ENCODE measurements at regions not wholly inside any gene's neighbourhood (a gene's known extent, or its start where the extent isn't known, plus 50 kb on each side); places are given as distances from the start of the nearest gene placed in this dataset.

DNA sequence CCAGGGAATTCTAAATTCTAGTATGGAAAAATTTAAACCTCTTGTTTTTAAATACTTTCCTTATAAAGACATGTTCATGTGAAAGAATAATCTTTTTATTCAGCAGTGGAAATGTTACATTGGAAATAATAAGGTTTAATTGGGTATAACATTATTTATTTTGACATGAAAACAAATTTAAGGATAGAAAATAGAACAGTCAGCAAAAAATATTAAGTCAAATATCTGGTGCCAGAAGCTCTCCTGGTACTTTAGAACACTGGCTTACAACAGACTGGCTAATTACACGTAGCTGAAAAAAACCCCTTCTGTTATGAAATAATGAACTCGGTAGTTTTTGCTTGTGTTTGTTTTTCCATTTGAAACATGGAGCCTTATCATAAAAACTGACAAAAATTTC is 447.9 kb downstream of the DSEL start:
- no peak overlapping the region for H2BK12ac ChIP-seq (ENCODE audit: low read depth, low read length)
- H3K14ac ChIP-seq (ENCODE audit: insufficient read length): no peak overlapping the region
- ChIA-PET POLR2A (ENCODE audit: partially characterized antibody) (no interaction called here), CTCF (ENCODE audit: partially characterized antibody) (no interaction called here)
- H3K27me3 ChIP-seq (replicated peaks in 1 of 4; ENCODE audit: control insufficient read depth in 3 of 4, extremely low read depth in 1 of 4, insufficient read depth in 3 of 4, low read length in 3 of 4): no peaks in the 10 kb centered on the region
- no peak overlapping the region for H2AK5ac ChIP-seq (ENCODE audit: low read depth, low read length)
- H3K4me3 ChIP-seq (ENCODE audit: extremely low read depth in 1 of 4, insufficient read depth in 2 of 4, low read depth in 3 of 4, low read length in 4 of 4): no peak overlapping the region
- H3K9ac ChIP-seq (replicated peaks in 1 of 4; ENCODE audit: extremely low read depth in 1 of 4, low read depth in 3 of 4, low read length in 3 of 4): no peak overlapping the region
- H2BK20ac ChIP-seq (ENCODE audit: low read length): no peak overlapping the region
- no peaks in the 10 kb centered on the region for H3K79me1 ChIP-seq (ENCODE audit: low read depth, low read length)
- no peak for FAIRE-seq
- no peak overlapping the region for H2AFZ ChIP-seq (ENCODE audit: low read length)
- no peaks in the 10 kb centered on the region for H3K4me1 ChIP-seq (replicated peaks in 1 of 4; ENCODE audit: control insufficient read depth in 3 of 4, insufficient read depth in 4 of 4, low read length in 3 of 4)
- 0 out of 4 replicates have a peak, but pooled peaks cover 0 to 2% of the 10 kb centered on the region in 2 experiments for H3K9me3 ChIP-seq (ENCODE audit: insufficient read depth in 2 of 2, low read depth in 1 of 2, low read length in 1 of 2)
- no peak overlapping the region for H2BK5ac ChIP-seq (ENCODE audit: low read depth, low read length)
- H2BK15ac ChIP-seq (ENCODE audit: low read length): no peak overlapping the region
- no peak overlapping the region for H4K91ac ChIP-seq (replicated peaks; ENCODE audit: insufficient read length, low read length)
- H4K20me1 ChIP-seq (replicated peaks in 1 of 2; ENCODE audit: control insufficient read depth in 1 of 2, insufficient read depth in 2 of 2, low read length in 2 of 2): no peaks in the 10 kb centered on the region
- H3K36me3 ChIP-seq (ENCODE audit: control insufficient read depth in 2 of 4, insufficient read depth in 4 of 4, low read length in 3 of 4): no peaks in the 10 kb centered on the region
- no peak overlapping the region for H4K5ac ChIP-seq (ENCODE audit: insufficient read length, low read depth, low read length)
- 96% methylated on average over 2 of the region's 2 CpGs; no CpG with 5 or more reads in 1 of the 2 experiments for WGBS, 2 experiments (ENCODE audit: extremely low coverage in 1 of 2, insufficient coverage in 1 of 2, insufficient read length in 1 of 2, insufficient replicate concordance in 2 of 2, low coverage in 1 of 2, low lambda C conversion rate in 2 of 2, missing lambda C conversion rate in 1 of 2)
- H3K23ac ChIP-seq (ENCODE audit: insufficient read length): no peak overlapping the region
- no peak overlapping the region for H4K8ac ChIP-seq (ENCODE audit: extremely low read depth, insufficient read depth, low read length)
- no peak overlapping the region for H3K18ac ChIP-seq (ENCODE audit: extremely low read depth, low read length)
- no peak overlapping the region for H3K4ac ChIP-seq (replicated peaks; ENCODE audit: insufficient read length, low read depth, low read length)
- H3K27ac ChIP-seq (ENCODE audit: low read depth, low read length): no peak overlapping the region
- no peak overlapping the region for H3K56ac ChIP-seq (replicated peaks; ENCODE audit: insufficient read length, low read depth, low read length)
- H3K4me2 ChIP-seq (ENCODE audit: insufficient read depth in 1 of 2, low read depth in 2 of 2, low read length in 2 of 2): no peak overlapping the region
- DNase-seq (ENCODE audit: low read depth in 1 of 2, low spot score in 2 of 2): no peak
- H3K79me2 ChIP-seq (ENCODE audit: control insufficient read depth in 1 of 2, insufficient read depth in 2 of 2, low read length in 2 of 2): no peaks in the 10 kb centered on the region
- no peak overlapping the region for H2BK120ac ChIP-seq (replicated peaks; ENCODE audit: low read depth, low read length)
- TF ChIP-seq MAFK (IDR thresholded peaks at IDR 0.05; ENCODE audit: low read depth, low read length) (peak; percentile 55; the same call in 1 of the 2 replicates), CTCF (IDR thresholded peaks at IDR 0.05; ENCODE audit: control extremely low read depth in 1 of 3, insufficient read depth in 1 of 3, low read depth in 1 of 3, low read length in 3 of 3) (no peak), CBX8 (IDR thresholded peaks at IDR 0.05; ENCODE audit: borderline replicate concordance, low read depth, low read length) (no peak)
- TF ChIP-seq, protein P1, sequence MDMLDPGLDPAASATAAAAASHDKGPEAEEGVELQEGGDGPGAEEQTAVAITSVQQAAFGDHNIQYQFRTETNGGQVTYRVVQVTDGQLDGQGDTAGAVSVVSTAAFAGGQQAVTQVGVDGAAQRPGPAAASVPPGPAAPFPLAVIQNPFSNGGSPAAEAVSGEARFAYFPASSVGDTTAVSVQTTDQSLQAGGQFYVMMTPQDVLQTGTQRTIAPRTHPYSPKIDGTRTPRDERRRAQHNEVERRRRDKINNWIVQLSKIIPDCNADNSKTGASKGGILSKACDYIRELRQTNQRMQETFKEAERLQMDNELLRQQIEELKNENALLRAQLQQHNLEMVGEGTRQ (IDR thresholded peaks at IDR 0.05; ENCODE audit: low read length): no peak
- H3K23me2 ChIP-seq (ENCODE audit: low read depth, low read length): no peaks in the 10 kb centered on the region

All from H1 (cell line).